Suprapubic skin (tissue), 3 donors: ENCODE measurements at regions not wholly inside any gene's neighbourhood (a gene's known extent, or its start where the extent isn't known, plus 50 kb on each side); places are given as distances from the start of the nearest gene placed in this dataset.

ENCODE experiments used
- POLR2A ChIP-seq, 2 donors: fragments of 450-650 bp; IDR thresholded peaks; one replicate each; pipeline ENCODE4 v1.6.1; 2017; ENCODE audit warnings: antibody characterized with exemption in 2 of 2, mild to moderate bottlenecking in 2 of 2, moderate library complexity in 2 of 2
- TF ChIP-seq, protein P1 (sequence below), 2 donors: fragments of 200-600 bp in 1 of 2; fragments of 450-650 bp in 1 of 2; sonication (generic) in 1 of 2; IDR thresholded peaks; one replicate each; pipeline ENCODE4 v1.5.1; 2016 to 2019; ENCODE audit warnings: antibody characterized with exemption in 2 of 2, mild to moderate bottlenecking in 1 of 2, moderate library complexity in 1 of 2

DNA sequence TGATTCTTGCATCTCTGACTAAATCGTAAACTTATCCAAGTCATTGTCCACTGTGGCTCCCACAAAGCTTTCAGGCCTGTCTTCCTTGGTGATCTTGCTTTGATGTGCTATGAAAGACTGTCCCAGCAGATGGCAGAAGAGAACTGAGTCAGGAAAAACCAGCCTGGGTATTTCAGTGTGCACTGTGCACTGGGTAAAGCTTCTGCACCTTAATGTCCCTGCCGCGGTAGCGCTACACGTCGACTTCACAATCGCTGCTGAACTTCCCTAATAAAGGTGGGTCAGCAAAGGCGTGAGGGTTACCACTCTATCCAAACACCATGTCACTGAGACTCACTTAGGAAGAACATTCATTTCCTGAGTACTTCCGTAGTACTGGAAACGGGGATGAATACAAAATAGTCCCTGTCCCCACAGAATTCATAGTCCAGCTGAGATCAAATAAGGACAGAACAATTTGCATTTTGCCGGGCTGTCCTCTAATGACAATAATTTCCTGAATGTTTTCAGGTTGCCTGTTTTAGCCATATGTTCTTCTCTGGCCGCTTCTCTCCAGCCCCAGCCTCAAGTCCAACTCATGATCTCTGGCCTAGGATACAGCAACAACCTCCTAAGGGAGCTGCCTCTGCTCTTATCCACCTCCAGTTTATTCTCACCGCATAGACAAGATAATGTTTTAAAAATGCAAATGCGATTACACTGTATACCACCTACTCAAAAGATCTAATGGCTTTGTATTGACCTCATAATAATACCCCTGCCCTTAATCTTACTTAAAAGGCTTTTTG is 83.6 kb upstream of the AKAP13 start:
- TF ChIP-seq, protein P1, sequence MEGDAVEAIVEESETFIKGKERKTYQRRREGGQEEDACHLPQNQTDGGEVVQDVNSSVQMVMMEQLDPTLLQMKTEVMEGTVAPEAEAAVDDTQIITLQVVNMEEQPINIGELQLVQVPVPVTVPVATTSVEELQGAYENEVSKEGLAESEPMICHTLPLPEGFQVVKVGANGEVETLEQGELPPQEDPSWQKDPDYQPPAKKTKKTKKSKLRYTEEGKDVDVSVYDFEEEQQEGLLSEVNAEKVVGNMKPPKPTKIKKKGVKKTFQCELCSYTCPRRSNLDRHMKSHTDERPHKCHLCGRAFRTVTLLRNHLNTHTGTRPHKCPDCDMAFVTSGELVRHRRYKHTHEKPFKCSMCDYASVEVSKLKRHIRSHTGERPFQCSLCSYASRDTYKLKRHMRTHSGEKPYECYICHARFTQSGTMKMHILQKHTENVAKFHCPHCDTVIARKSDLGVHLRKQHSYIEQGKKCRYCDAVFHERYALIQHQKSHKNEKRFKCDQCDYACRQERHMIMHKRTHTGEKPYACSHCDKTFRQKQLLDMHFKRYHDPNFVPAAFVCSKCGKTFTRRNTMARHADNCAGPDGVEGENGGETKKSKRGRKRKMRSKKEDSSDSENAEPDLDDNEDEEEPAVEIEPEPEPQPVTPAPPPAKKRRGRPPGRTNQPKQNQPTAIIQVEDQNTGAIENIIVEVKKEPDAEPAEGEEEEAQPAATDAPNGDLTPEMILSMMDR (IDR thresholded peaks at IDR 0.05), result peak; percentile 41 to 71
- TF ChIP-seq POLR2A (IDR thresholded peaks at IDR 0.05), result no peak
